ENCODE measurements at regions not wholly inside any gene's neighbourhood (a gene's known extent, or its start where the extent isn't known, plus 50 kb on each side); places are given as distances from the start of the nearest gene placed in this dataset.

DNA sequence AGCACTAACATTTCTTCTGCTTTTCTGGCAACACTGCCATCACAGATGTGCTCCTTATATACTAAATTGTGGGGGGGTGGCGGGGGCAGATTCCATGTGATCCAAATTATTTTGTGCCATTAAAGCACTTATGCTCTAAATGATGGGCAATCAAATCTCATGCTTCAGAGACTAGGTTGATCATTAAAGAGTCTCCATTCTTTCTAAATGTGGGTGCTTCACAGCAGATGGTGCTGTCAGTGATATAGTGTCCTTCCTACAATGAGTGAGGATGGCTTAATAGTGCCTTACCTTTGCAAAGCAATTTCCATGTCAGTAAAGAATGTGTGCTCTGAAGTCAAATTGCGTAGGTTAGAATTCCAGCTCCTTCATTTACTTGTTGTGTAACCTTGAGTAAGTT lies 589.8 kb downstream of the ETS1 start:
- WGBS, 2 experiments (ENCODE audit: extremely low coverage in 2 of 2, insufficient read length in 1 of 2), result no CpG with 5 or more reads among the region's 2 CpGs
- H2BK15ac ChIP-seq (ENCODE audit: low read depth, low read length), result no peak overlapping the region
- intact Hi-C loops (cut with micrococcal nuclease) (no loop called here), in situ Hi-C loops (cut with MboI; ENCODE audit: low sequenced_read_pairs) (no loop called here), dilution Hi-C loops (cut with HindIII; ENCODE audit: low sequenced_read_pairs, unreplicated experiment) (no loop called here)
- peak overlapping the region; percentile 77 for H2BK5ac ChIP-seq (ENCODE audit: low read depth, low read length, poor library complexity, severe bottlenecking)
- H3K4me3 ChIP-seq (ENCODE audit: insufficient read depth, low read depth, low read length), result no peak overlapping the region
- no peak overlapping the region for H2AK9ac ChIP-seq (replicated peaks; ENCODE audit: low read depth, low read length, poor library complexity)
- H3K9me3 ChIP-seq (ENCODE audit: control insufficient read depth, insufficient read depth, low read length), result no peaks in the 10 kb centered on the region
- no peak overlapping the region for H2AK5ac ChIP-seq (ENCODE audit: low read depth, low read length)
- H3K4ac ChIP-seq (ENCODE audit: low read depth, low read length), result no peak overlapping the region
- no peak overlapping the region for H3K14ac ChIP-seq (replicated peaks; ENCODE audit: low read depth, low read length)
- no peaks in the 10 kb centered on the region for H3K27me3 ChIP-seq (ENCODE audit: control insufficient read depth, insufficient read depth, low read length)
- H4K91ac ChIP-seq (ENCODE audit: insufficient read depth, low read depth, low read length), result no peak overlapping the region
- H4K20me1 ChIP-seq (ENCODE audit: insufficient read depth, low read length), result no peaks in the 10 kb centered on the region
- no peak overlapping the region for H3K27ac ChIP-seq (ENCODE audit: insufficient read depth, low read length)
- no peak overlapping the region for H2AFZ ChIP-seq (replicated peaks; ENCODE audit: low read length, poor library complexity)
- H4K8ac ChIP-seq (ENCODE audit: low read depth in 2 of 2, low read length in 2 of 2), result no peak overlapping the region
- H2BK20ac ChIP-seq (ENCODE audit: low read depth, low read length), result no peak overlapping the region; the same call in 1 of the 2 replicates
- H3K9me1 ChIP-seq (ENCODE audit: insufficient read depth, low read length), result peaks cover 3% of the 10 kb centered on the region; the same call in 1 of the 2 replicates
- no peak overlapping the region for H3K56ac ChIP-seq (ENCODE audit: extremely low read depth, insufficient read depth, low read length)
- peaks cover 10% of the 10 kb centered on the region for H3K4me1 ChIP-seq (ENCODE audit: control insufficient read depth, insufficient read depth, low read length)
- POLR2A ChIA-PET (ENCODE audit: unreplicated experiment), result no interaction called here
- H4K5ac ChIP-seq (ENCODE audit: low read depth, low read length), result peak overlapping the region; percentile 23; the same call in 1 of the 2 replicates
- H3K79me1 ChIP-seq (ENCODE audit: low read depth in 1 of 2, low read length in 2 of 2), result no peaks in the 10 kb centered on the region
- no peak overlapping the region for H2BK120ac ChIP-seq (ENCODE audit: low read depth, low read length)
- DNase-seq, result no peak
- H3K18ac ChIP-seq (ENCODE audit: low read depth, low read length), result peak overlapping the region; percentile 45; the same call in 1 of the 2 replicates
- CTCF ChIA-PET, result no interaction called here
- BruUV-seq (replicated peaks), result no TSS peak
- H3K9ac ChIP-seq (ENCODE audit: low read depth, low read length), result no peak overlapping the region
- no peak for TF ChIP-seq RAD21 (IDR thresholded peaks at IDR 0.05; ENCODE audit: low read length)
- TF ChIP-seq NFE2L2 (IDR thresholded peaks at IDR 0.05; ENCODE audit: low read depth, low read length), result no peak
- no peak for TF ChIP-seq BHLHE40 (IDR thresholded peaks at IDR 0.05; ENCODE audit: low read depth, low read length)
- TF ChIP-seq MAFK (IDR thresholded peaks at IDR 0.05; ENCODE audit: low read depth, low read length), result no peak
- no peak for TF ChIP-seq CEBPB (IDR thresholded peaks at IDR 0.05; ENCODE audit: low read depth, low read length)
- TF ChIP-seq, protein P1, sequence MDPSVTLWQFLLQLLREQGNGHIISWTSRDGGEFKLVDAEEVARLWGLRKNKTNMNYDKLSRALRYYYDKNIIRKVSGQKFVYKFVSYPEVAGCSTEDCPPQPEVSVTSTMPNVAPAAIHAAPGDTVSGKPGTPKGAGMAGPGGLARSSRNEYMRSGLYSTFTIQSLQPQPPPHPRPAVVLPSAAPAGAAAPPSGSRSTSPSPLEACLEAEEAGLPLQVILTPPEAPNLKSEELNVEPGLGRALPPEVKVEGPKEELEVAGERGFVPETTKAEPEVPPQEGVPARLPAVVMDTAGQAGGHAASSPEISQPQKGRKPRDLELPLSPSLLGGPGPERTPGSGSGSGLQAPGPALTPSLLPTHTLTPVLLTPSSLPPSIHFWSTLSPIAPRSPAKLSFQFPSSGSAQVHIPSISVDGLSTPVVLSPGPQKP (IDR thresholded peaks at IDR 0.05; ENCODE audit: borderline replicate concordance, low read depth, low read length), result no peak
- TF ChIP-seq FOS (IDR thresholded peaks at IDR 0.05; ENCODE audit: low read depth, low read length), result no peak
- no peak for TF ChIP-seq SMC3 (IDR thresholded peaks at IDR 0.05; ENCODE audit: low read depth, low read length)
- no peak for TF ChIP-seq POLR2A (IDR thresholded peaks at IDR 0.05; ENCODE audit: low read depth, low read length)
- no peak for TF ChIP-seq MXI1 (IDR thresholded peaks at IDR 0.05; ENCODE audit: borderline replicate concordance, low read depth, low read length)
- TF ChIP-seq, protein P2, sequence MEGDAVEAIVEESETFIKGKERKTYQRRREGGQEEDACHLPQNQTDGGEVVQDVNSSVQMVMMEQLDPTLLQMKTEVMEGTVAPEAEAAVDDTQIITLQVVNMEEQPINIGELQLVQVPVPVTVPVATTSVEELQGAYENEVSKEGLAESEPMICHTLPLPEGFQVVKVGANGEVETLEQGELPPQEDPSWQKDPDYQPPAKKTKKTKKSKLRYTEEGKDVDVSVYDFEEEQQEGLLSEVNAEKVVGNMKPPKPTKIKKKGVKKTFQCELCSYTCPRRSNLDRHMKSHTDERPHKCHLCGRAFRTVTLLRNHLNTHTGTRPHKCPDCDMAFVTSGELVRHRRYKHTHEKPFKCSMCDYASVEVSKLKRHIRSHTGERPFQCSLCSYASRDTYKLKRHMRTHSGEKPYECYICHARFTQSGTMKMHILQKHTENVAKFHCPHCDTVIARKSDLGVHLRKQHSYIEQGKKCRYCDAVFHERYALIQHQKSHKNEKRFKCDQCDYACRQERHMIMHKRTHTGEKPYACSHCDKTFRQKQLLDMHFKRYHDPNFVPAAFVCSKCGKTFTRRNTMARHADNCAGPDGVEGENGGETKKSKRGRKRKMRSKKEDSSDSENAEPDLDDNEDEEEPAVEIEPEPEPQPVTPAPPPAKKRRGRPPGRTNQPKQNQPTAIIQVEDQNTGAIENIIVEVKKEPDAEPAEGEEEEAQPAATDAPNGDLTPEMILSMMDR (conservative IDR thresholded peaks at IDR 0.05; ENCODE audit: low read depth, low read length), result no peak
- TF ChIP-seq MAZ (IDR thresholded peaks at IDR 0.05; ENCODE audit: borderline replicate concordance, low read depth, low read length), result no peak
- no peak for ATAC-seq (ENCODE audit: low read depth)
- H3K4me2 ChIP-seq (ENCODE audit: low read depth, low read length), result no peak overlapping the region
- no peaks in the 10 kb centered on the region for H3K36me3 ChIP-seq (ENCODE audit: control insufficient read depth, insufficient read depth, low read length)
- no peak overlapping the region for H3K23ac ChIP-seq (ENCODE audit: low read depth, low read length)
